Testis (tissue), 2 donors: ENCODE measurements at regions not wholly inside any gene's neighbourhood (a gene's known extent, or its start where the extent isn't known, plus 50 kb on each side); places are given as distances from the start of the nearest gene placed in this dataset.

Experiments
- CTCF ChIP-seq, 3 experiments: fragments of 450-650 bp in 2 of 3; fragments of 200-600 bp in 1 of 3; sonication (generic) in 1 of 3; IDR thresholded peaks; one replicate each; pipeline ENCODE4 v1.5.1; 2016 to 2019; ENCODE audit warnings: antibody characterized with exemption in 3 of 3, mild to moderate bottlenecking in 2 of 3, moderate library complexity in 1 of 3
- POLR2A ChIP-seq: fragments of 450-650 bp; IDR thresholded peaks from one replicate; pipeline ENCODE4 v1.6.1; 2017; ENCODE audit warnings: antibody characterized with exemption, mild to moderate bottlenecking, moderate library complexity

- no peak for TF ChIP-seq CTCF (IDR thresholded peaks at IDR 0.05)
- no peak for TF ChIP-seq POLR2A
Measured at GRCh38 chr2:15681089-15681885, 89.6 kb downstream of the DDX1 start.
